ENCODE measurements at regions not wholly inside any gene's neighbourhood (a gene's known extent, or its start where the extent isn't known, plus 50 kb on each side); places are given as distances from the start of the nearest gene placed in this dataset.

GRCh38 chr3:153649286-153649839 lies 471.8 kb upstream of the ARHGEF26 start:
- no peak for DNase-seq (ENCODE audit: low read depth)

- no peak for DNase-seq (ENCODE audit: low read depth)
These were observed 469.1 kb upstream of the ARHGEF26 start for GRCh38 chr3:153652076-153652475.

DNA sequence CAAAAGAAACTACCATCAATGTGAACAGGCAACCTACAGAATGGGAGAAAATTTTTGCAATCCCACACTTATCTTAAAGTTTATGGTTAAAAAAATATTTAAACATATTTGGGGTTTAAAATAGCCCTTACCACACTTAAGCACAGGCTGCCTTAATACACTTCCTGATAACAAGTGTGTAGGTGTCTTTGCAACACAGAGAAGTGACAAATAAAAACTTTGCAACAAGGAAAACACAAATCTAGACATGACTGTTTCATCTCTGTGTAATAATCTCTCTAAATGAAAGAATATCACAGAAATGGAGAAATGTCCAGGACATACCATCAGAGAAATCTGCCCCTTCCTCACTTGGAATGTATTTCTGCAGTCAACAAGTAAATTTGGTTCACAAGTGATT lies 464.1 kb upstream of the ARHGEF26 start:
- no peak for DNase-seq (ENCODE audit: low read depth)

DNA sequence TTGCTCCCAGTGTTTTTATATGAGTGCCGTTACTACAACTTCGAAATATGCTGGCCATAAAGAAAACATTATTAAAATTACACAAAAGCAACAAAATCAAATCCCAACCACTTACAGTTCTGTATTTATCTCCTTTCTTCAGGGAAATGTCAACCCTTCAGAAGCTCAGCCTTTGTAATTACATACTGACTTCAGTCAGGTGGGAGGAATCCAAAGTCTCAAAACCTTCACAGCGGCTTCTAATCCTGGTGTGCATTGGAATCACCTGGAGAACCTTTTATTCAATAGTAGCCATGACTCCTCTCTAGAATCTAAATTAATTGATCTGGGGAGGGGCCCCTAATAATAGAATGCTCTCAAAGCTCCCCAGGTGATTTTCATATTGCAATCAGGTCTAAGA lies 463.7 kb upstream of the ARHGEF26 start:
- DNase-seq (ENCODE audit: low read depth): no peak

GRCh38 chr3:153658136-153658535 lies 463.1 kb upstream of the ARHGEF26 start:
- no peak for DNase-seq (ENCODE audit: low read depth)

GRCh38 chr3:153666991-153667740 lies 454.0 kb upstream of the ARHGEF26 start:
- peak; percentile 18 for DNase-seq (ENCODE audit: low read depth)

DNA sequence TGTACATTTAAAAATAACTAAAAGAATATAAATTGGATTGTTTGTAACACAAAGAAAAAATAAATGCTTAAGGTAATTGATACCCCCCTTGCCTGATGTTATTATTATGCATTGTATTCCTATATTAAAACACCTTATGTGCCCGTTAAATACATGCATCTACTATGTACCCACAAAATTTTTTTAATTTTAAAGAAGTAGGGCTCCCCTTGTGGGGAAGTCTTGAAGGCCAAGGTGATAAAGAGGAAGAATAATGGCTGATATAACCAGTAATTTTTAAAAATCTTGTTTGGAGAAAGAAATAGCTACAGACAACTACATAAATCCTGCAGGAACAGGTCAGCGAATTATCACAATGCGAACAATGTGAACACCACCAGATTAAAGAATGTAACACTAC lies 451.7 kb upstream of the ARHGEF26 start:
- DNase-seq (ENCODE audit: low read depth): no peak

- peak; percentile 31 for DNase-seq (ENCODE audit: low read depth)
These were observed 450.6 kb upstream of the ARHGEF26 start for GRCh38 chr3:153670577-153670976.

GRCh38 chr3:153673853-153674252 lies 447.3 kb upstream of the ARHGEF26 start:
- no peak for DNase-seq (ENCODE audit: low read depth)

DNA sequence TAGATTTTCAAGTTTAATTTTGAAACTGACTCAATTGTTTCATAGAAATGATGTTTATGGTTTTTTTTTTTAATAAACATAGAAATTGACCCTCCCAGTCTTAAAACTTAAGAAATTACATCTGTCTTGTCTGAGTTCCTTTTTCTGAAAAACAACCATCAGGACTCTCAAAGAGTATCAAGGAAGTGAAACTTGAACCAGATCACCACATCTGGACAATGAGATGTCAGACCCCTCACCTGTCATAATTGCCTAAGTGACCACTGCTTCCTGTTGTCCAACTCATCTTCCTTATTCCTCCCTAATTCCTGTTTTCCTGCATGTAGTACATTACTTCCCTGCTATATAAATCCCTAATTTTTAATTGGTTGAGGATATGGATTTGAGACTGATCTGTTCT lies 441.5 kb upstream of the ARHGEF26 start:
- no peak for DNase-seq (ENCODE audit: low read depth)

GRCh38 chr3:153680526-153680925 lies 440.7 kb upstream of the ARHGEF26 start:
- DNase-seq (ENCODE audit: low read depth): no peak

DNA sequence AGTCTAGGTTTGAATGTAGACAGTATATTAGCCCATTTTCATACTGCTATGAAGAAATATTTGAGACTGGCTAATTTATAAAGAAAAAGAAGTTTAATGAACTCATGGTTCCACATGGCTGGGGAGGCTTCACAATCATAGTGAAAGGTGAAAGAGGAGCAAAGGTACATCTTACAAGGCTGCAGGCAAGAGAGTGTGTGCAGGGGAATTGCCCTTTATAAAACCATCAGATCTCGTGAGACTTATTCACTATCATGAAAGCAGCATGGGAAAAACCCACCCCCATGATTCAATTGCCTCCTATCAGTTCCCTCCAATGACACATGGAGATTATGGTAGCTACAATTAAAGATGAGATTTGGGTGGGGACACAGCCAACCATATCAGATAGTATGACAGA lies 440.1 kb upstream of the ARHGEF26 start:
- no peak for DNase-seq (ENCODE audit: low read depth)

GRCh38 chr3:153688301-153689120 lies 432.7 kb upstream of the ARHGEF26 start:
- DNase-seq (ENCODE audit: low read depth): peak; percentile 8

GRCh38 chr3:153693207-153693606 lies 428.0 kb upstream of the ARHGEF26 start:
- DNase-seq (ENCODE audit: low read depth): no peak

DNA sequence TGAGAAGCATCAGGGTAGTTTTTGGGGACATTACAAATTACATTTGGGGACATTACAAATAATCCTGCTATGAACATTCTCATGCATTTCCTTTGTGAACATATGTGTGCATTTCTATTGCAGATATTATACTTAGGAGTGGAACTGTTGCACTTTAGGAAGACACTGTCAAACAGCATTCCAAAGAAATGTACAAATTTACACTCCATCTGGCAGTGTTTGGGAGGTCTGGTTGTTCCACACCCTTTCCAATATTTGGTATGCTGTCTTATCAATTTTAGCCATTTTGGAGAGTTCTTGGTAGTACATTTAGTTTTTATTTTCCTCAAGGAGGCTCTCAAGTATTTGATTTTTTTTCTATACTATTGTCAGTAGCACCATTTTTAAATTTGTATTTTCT lies 419.1 kb upstream of the ARHGEF26 start:
- no peak for DNase-seq (ENCODE audit: low read depth)

- peak; percentile 1 for DNase-seq (ENCODE audit: low read depth)
These were observed 417.1 kb upstream of the ARHGEF26 start for GRCh38 chr3:153704115-153704514.

GRCh38 chr3:153706706-153707105 lies 414.5 kb upstream of the ARHGEF26 start:
- DNase-seq (ENCODE audit: low read depth): no peak

GRCh38 chr3:153714016-153714415 lies 407.2 kb upstream of the ARHGEF26 start:
- no peak for DNase-seq (ENCODE audit: low read depth)

DNA sequence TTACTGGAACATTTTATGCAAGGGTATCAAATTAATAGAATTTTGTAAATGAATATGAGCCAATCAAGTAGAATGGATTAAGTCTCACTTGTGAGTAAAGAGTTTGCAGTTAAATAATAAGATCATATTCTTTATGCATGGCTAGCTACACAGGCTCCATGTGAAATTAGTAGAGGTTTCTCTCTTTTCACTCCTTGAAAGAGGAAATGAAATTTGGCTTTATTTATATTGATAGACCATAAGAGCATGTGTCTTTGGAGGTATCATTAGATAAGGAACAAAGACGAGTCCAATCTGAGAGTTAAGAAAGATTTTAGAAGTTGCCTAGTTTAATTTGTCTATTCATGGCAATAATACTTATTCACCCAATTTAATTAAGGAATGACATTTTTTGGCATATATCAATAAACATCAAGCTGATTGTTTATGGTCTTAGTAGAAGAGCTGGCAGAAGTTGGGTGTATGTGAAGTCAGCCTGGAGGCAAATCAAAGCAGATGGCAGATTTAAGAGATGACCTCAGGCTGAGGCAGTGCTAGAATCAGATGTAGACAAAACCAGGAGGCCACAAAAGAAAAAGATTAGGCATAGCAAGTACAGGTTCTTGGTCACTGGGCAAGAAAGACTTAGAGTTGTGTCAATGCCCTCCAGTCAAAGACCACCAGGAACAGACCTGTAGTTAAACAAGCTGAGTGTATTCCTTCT lies 406.5 kb upstream of the ARHGEF26 start:
- no peak for DNase-seq (ENCODE audit: low read depth)

GRCh38 chr3:153722157-153722556 lies 399.0 kb upstream of the ARHGEF26 start:
- DNase-seq (ENCODE audit: low read depth): no peak

- no peak for DNase-seq (ENCODE audit: low read depth)
These were observed 390.1 kb upstream of the ARHGEF26 start for GRCh38 chr3:153731071-153731470.
